ENCODE measurements at regions not wholly inside any gene's neighbourhood (a gene's known extent, or its start where the extent isn't known, plus 50 kb on each side); places are given as distances from the start of the nearest gene placed in this dataset.

DNA sequence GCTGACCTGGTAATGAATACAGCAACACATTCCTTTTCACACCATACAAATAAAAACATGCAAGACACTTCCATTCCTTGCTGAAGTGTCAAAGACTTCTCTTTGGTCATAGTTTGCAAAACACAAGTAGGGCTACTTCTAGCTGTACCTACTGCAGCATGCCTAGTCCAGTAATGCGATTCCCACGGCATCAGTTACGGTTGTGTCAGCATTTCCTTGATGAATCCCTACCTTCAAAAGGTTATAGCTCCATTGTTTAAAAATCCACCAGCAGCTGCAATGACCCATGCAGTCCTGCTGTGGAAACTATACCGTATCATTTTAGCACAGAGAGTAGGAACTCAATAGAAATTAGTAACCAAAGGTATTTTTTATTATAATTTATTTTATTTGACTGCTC lies 1371.5 kb downstream of the EPHA7 start:
- no peak for DNase-seq
- TF ChIP-seq, protein P1, sequence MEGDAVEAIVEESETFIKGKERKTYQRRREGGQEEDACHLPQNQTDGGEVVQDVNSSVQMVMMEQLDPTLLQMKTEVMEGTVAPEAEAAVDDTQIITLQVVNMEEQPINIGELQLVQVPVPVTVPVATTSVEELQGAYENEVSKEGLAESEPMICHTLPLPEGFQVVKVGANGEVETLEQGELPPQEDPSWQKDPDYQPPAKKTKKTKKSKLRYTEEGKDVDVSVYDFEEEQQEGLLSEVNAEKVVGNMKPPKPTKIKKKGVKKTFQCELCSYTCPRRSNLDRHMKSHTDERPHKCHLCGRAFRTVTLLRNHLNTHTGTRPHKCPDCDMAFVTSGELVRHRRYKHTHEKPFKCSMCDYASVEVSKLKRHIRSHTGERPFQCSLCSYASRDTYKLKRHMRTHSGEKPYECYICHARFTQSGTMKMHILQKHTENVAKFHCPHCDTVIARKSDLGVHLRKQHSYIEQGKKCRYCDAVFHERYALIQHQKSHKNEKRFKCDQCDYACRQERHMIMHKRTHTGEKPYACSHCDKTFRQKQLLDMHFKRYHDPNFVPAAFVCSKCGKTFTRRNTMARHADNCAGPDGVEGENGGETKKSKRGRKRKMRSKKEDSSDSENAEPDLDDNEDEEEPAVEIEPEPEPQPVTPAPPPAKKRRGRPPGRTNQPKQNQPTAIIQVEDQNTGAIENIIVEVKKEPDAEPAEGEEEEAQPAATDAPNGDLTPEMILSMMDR (IDR thresholded peaks at IDR 0.05) = no peak
- TF ChIP-seq POLR2A (IDR thresholded peaks at IDR 0.05) = no peak
- Histone ChIP-seq H3K27ac (no peak overlapping the region), H3K4me3 (no peak overlapping the region), H3K36me3 (no peaks in the 10 kb centered on the region), H3K27me3 (no peaks in the 10 kb centered on the region), H3K4me1 (no peaks in the 10 kb centered on the region), H3K9me3 (no peaks in the 10 kb centered on the region)
- WGBS, 4 donors = 71 to 83% (median 82%) methylated on average over 4 of the region's 4 CpGs
- intact Hi-C loops (cut with DNase I) = no loop called here
- no peak for ATAC-seq

DNA sequence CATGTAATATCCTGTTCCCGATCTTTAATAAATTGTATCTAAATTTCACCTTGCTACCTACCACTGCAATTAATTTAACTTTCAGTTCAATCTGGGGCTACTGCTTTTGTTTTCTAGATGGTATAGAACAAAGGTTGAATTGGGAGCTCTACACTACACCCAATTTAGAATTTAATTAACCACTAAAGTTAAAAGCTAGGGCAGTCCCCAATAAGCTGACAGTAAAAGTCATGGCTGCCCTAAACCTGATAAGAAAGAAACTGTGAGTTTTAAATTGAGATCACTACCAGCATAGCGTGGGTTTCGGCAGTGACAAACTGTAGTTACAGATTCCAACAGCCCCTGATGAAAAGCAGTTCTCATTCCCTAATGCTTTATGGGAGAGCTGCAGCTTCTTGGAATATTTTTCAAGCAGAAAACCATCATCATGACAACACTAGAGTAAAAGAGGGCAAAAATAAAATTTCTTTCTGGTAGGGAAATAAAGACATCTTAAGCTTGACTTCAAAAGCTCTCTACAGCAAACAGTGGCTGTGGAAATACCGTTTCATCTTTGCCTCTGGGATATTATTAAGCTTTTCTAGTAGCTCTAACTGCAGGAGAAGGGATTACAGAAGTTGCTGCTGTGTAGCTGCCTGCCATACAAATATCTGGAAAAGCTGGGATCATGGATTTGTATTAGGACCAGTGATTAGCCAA lies 1372.1 kb downstream of the EPHA7 start:
- no peak for ATAC-seq
- WGBS, 4 donors = 55 to 62% (median 60%) methylated on average over 4 of the region's 4 CpGs
- DNase-seq = no peak
- no peak for TF ChIP-seq POLR2A (IDR thresholded peaks at IDR 0.05)
- TF ChIP-seq, protein P1 (IDR thresholded peaks at IDR 0.05) = no peak
- Histone ChIP-seq H3K9me3 (no peaks in the 10 kb centered on the region), H3K27me3 (no peaks in the 10 kb centered on the region), H3K36me3 (no peaks in the 10 kb centered on the region), H3K4me3 (no peak overlapping the region), H3K27ac (no peak overlapping the region), H3K4me1 (no peaks in the 10 kb centered on the region)
- intact Hi-C loops (cut with DNase I) = no loop called here

DNA sequence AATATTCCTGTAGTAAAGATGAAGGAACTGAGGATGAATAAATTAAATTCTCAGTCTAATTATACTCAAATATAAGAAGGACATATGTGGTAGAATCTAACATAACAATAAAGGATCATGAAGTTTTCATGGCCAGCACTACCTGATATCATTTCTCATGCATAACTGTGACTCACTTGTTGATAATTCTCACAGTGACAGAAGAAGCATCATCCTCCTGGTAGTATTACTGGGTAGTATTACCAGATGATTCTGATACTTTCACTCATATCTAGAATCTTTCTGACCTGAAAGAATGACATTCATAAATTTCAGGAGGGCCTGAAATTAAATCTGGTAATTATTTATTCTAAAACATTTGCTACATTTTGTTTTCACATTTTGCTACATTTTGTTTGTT lies 1375.0 kb downstream of the EPHA7 start:
- Histone ChIP-seq H3K27ac (no peak overlapping the region), H3K36me3 (no peaks in the 10 kb centered on the region), H3K4me3 (no peak overlapping the region), H3K4me1 (no peaks in the 10 kb centered on the region), H3K9me3 (no peaks in the 10 kb centered on the region), H3K27me3 (no peaks in the 10 kb centered on the region)
- DNase-seq (no peak), ATAC-seq (no peak)
- no peak for TF ChIP-seq POLR2A (IDR thresholded peaks at IDR 0.05)
- TF ChIP-seq, protein P1 (IDR thresholded peaks at IDR 0.05) = no peak
- intact Hi-C loops (cut with DNase I) = no loop called here

DNA sequence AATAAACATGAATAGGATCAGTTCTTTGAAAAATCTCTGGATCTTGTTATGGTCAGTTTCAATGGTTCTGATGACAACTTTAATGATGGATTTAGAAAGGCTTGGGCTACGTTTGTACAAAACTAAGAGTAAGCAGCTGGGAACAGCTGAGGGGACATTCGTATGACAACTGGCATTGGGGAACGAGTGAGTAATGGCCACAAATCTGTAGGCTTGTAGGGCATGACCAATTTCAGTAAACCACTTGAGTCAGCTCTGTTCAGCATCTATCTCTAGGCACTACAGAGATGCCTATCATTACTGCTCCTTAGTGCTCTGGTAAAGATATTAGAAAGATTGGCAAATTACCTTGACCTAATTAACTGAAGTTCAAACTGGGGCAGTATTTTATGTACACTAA lies 1375.6 kb downstream of the EPHA7 start:
- Histone ChIP-seq H3K27me3 (no peaks in the 10 kb centered on the region), H3K36me3 (no peaks in the 10 kb centered on the region), H3K27ac (no peak overlapping the region), H3K4me3 (no peak overlapping the region), H3K9me3 (no peaks in the 10 kb centered on the region), H3K4me1 (no peaks in the 10 kb centered on the region)
- no peak for DNase-seq
- WGBS, 4 donors = 45 to 49% (median 47%) methylated on average over 3 of the region's 3 CpGs
- no peak for TF ChIP-seq POLR2A (IDR thresholded peaks at IDR 0.05)
- TF ChIP-seq, protein P1 (IDR thresholded peaks at IDR 0.05) = no peak
- intact Hi-C loops (cut with DNase I) = no loop called here
- no peak for ATAC-seq
